ENCODE measurements at regions not wholly inside any gene's neighbourhood (a gene's known extent, or its start where the extent isn't known, plus 50 kb on each side); places are given as distances from the start of the nearest gene placed in this dataset.

- TF ChIP-seq CTCF (IDR thresholded peaks at IDR 0.05) (no peak), POLR2A (IDR thresholded peaks at IDR 0.05) (no peak)
These were observed 75.7 kb downstream of the DACT2 start for GRCh38 chr6:168243812-168244376.

Measured in heart left ventricle (tissue), 13 donors.